T-cell (primary cell): ENCODE measurements at regions not wholly inside any gene's neighbourhood (a gene's known extent, or its start where the extent isn't known, plus 50 kb on each side); places are given as distances from the start of the nearest gene placed in this dataset.

Source experiments
- ATAC-seq, 4 experiments: fragments of 200-7000 bp in 3 of 4; fragments of 150-1000 bp in 1 of 4; cut with Tn5 transposase; replicated peaks in 1 of 4; 1 replicate in 3 of 4; 2 replicates in 1 of 4; pipeline ENCODE4 v1.10.0; 2021; ENCODE audit warnings: moderate library complexity in 3 of 4, mild to moderate bottlenecking in 2 of 4, moderate number of reproducible peaks in 1 of 4
- CTCF ChIA-PET, 2 donors: fragments of 300-600 bp; sonication (Branson Sonifier 250); formaldehyde crosslinking; loops; one replicate each; lab custom pipeline; 2022; ENCODE audit warnings: antibody characterized with exemption in 2 of 2; lab: Charles Lee
- POLR2A ChIA-PET, 2 donors: fragments of 300-600 bp; sonication (Branson Sonifier 250); formaldehyde crosslinking; loops; one replicate each; lab custom pipeline; 2022; ENCODE audit warnings: antibody characterized with exemption in 2 of 2; lab: Charles Lee
- DNase-seq, 35 experiments: peaks; one replicate each; pipeline versions ENCODE4 v3.0.0 to v3.0.0-alpha.2; 2013 to 2023
- H3K27ac ChIP-seq: one replicate; pipeline ENCODE4 v1.5.1; 2013; ENCODE audit warnings: low read length
- H3K27me3 ChIP-seq, 2 experiments: replicated peaks in 1 of 2; 1 replicate in 1 of 2; 2 replicates in 1 of 2; pipeline versions ENCODE4 v1.6.1 to v1.7.0; 2013; ENCODE audit warnings: low read length in 1 of 2, mixed read lengths in 1 of 2; ENCODE audit not compliant: control insufficient read depth in 2 of 2, insufficient read depth in 2 of 2; ENCODE audit errors: extremely low read depth in 1 of 2
- H3K36me3 ChIP-seq, 2 donors: 1 replicate in 1 of 2; 2 replicates in 1 of 2; pipeline versions ENCODE4 v1.6.1 to v1.7.0; 2013; ENCODE audit warnings: low read length in 1 of 2; ENCODE audit not compliant: control insufficient read depth in 2 of 2, insufficient read depth in 1 of 2; ENCODE audit errors: extremely low read depth in 1 of 2
- H3K4me1 ChIP-seq, 2 experiments: 1 replicate in 1 of 2; 2 replicates in 1 of 2; pipeline versions ENCODE4 v1.6.1 to v1.7.0; 2013; ENCODE audit warnings: low read length in 2 of 2, mixed read lengths in 1 of 2; ENCODE audit not compliant: insufficient read depth in 2 of 2, control insufficient read depth in 1 of 2; ENCODE audit errors: extremely low read depth in 1 of 2
- H3K4me3 ChIP-seq, 2 donors: 1 replicate in 1 of 2; 2 replicates in 1 of 2; pipeline versions ENCODE4 v1.5.1 to v1.7.0; 2013; ENCODE audit warnings: mild to moderate bottlenecking in 2 of 2, low read length in 1 of 2, moderate library complexity in 1 of 2; ENCODE audit not compliant: control insufficient read depth in 1 of 2; ENCODE audit errors: extremely low read depth in 1 of 2
- H3K9me3 ChIP-seq: 2 replicates; pipeline ENCODE4 v1.7.0; 2013
- H3K27ac Mint-ChIP-seq, 2 donors: one replicate each; pipeline ENCODE4 v1.8.0; 2020 to 2021; ENCODE audit warnings: mild to moderate bottlenecking in 2 of 2, mixed read lengths in 2 of 2
- H3K27me3 Mint-ChIP-seq, 2 donors: one replicate each; pipeline ENCODE4 v1.8.0; 2021 to 2022; ENCODE audit warnings: mixed read lengths in 2 of 2
- H3K36me3 Mint-ChIP-seq: one replicate; pipeline ENCODE4 v1.8.0; 2021; ENCODE audit warnings: mixed read lengths
- H3K4me1 Mint-ChIP-seq, 3 donors: one replicate each; pipeline ENCODE4 v1.8.0; 2020 to 2022; ENCODE audit warnings: mixed read lengths in 3 of 3, mild to moderate bottlenecking in 1 of 3
- H3K4me3 Mint-ChIP-seq, 3 donors: one replicate each; pipeline ENCODE4 v1.8.0; 2020 to 2022; ENCODE audit warnings: mild to moderate bottlenecking in 3 of 3, mixed read lengths in 3 of 3, moderate library complexity in 3 of 3
- H3K9me3 Mint-ChIP-seq, 3 donors: one replicate each; pipeline ENCODE4 v1.8.0; 2020 to 2022; ENCODE audit warnings: mixed read lengths in 3 of 3
- WGBS: methylation state at CpG from one replicate; pipeline ENCODE4 v1.1.5; 2013; ENCODE audit warnings: missing lambda C conversion rate; ENCODE audit not compliant: insufficient coverage; 5-methylcytosine and 5-hydroxymethylcytosine counted together

DNA sequence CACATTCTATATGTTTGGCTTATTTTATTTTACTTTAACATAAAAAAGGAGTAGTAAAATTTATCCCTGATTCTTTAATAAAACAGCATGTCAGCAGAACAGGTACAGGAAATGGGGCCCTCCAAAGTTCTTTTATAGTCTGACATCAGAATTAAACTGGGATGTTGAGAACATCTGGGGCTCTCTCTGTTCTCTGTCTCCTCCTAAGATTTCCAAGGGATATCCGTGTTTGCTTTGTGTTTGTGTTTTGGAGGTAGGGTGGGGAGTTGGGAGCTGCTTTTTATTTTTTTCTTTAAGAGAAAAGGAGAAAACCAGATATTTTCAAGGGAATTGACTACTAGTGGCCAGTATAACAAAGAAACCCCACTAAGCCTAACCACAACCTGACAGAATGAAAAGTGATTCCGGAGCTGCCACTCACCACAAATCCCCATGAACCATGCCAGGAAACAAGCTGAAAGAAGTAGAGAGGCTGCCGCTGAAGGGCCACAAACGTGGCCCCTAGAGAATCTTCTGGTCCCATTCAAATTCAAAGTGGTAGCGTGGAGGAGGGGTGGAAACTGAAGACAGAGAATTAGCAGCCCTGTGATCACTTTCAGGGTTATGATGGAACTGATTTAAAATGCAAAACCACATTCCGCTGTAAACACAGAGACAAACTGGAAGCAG, 369.6 kb upstream of the ADGRL2 start:
- Mint-ChIP-seq H3K4me3 (no peak overlapping the region), H3K36me3 (no peaks in the 10 kb centered on the region), H3K9me3 (peaks cover 6 to 20% (median 10%) of the 10 kb centered on the region in 3 donors), H3K27ac (no peak overlapping the region), H3K4me1 (no peaks in the 10 kb centered on the region), H3K27me3 (no peaks in the 10 kb centered on the region)
- Histone ChIP-seq H3K27ac (no peak overlapping the region), H3K4me3 (no peak overlapping the region), H3K9me3 (no peaks in the 10 kb centered on the region), H3K27me3 (no peaks in the 10 kb centered on the region), H3K4me1 (no peaks in the 10 kb centered on the region), H3K36me3 (no peaks in the 10 kb centered on the region)
- DNase-seq = no peak
- ATAC-seq = no peak
- ChIA-PET CTCF (no interaction called here), POLR2A (no interaction called here)
- WGBS = 58% methylated on average over 4 of the region's 6 CpGs

DNA sequence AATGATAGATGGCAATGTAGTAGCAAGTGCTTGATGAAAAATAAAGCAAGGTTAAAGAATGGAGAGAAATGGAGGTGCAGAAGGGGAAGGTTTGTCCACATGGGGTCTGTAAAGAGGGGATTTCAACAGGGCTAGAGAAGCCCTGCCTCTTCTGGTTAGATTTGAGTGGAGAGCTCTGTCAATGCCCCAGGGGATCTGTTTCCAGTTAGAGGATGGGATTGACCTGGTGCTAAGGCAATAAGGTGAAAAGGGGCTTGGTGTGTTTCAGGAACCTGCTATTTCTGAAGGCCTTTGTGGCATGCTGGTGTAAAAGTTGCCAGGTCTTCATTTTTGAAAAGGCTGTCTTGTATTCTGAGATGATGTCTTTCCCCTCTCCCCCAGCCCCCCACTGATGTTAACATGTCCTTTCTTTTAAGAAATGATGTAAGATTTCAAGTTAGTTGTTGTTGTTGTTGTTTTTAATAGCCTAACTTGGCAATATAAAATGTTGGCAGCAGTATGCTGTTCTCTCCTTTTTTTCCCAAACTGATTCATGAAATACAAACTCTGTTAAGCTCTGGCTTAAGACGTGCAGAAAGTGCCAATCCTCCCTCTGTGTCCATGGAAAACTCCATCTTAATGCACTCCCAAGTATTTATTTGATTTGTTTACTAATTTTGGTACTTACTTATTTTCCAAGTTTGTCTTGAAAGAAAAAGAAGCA, 370.3 kb upstream of the ADGRL2 start:
- Histone ChIP-seq H3K4me1 (no peaks in the 10 kb centered on the region), H3K27me3 (no peaks in the 10 kb centered on the region), H3K27ac (no peak overlapping the region), H3K9me3 (no peaks in the 10 kb centered on the region), H3K4me3 (no peak overlapping the region), H3K36me3 (no peaks in the 10 kb centered on the region)
- ChIA-PET POLR2A (interaction anchor here in 1 of 2 donors (0.5 kb wide), 1 partner anchor 26 kb away, joined by 4 read pairs; no protein-coding TSS in a partner anchor), CTCF (no interaction called here)
- no peaks in the 10 kb centered on the region for H3K4me1 Mint-ChIP-seq
- no peak overlapping the region for H3K4me3 Mint-ChIP-seq
- no CpG with 5 or more reads among the region's 1 CpG for WGBS
- H3K27ac Mint-ChIP-seq = no peak overlapping the region
- peaks cover 6 to 20% (median 10%) of the 10 kb centered on the region in 3 donors for H3K9me3 Mint-ChIP-seq
- ATAC-seq (no peak), DNase-seq (no peak)
- H3K27me3 Mint-ChIP-seq = no peaks in the 10 kb centered on the region
- no peaks in the 10 kb centered on the region for H3K36me3 Mint-ChIP-seq

- no peak overlapping the region for H3K4me3 Mint-ChIP-seq
These were observed 371.7 kb upstream of the ADGRL2 start for GRCh38 chr1:81428998-81429397.

GRCh38 chr1:81424816-81425215, 375.9 kb upstream of the ADGRL2 start:
- Histone ChIP-seq H3K27me3 (no peaks in the 10 kb centered on the region), H3K27ac (no peak overlapping the region), H3K36me3 (no peaks in the 10 kb centered on the region), H3K4me3 (no peak overlapping the region), H3K4me1 (no peaks in the 10 kb centered on the region), H3K9me3 (no peaks in the 10 kb centered on the region)
- H3K4me3 Mint-ChIP-seq = no peak overlapping the region
- no peak overlapping the region for H3K27ac Mint-ChIP-seq
- no peaks in the 10 kb centered on the region for H3K36me3 Mint-ChIP-seq
- no CpG with 5 or more reads among the region's 2 CpGs for WGBS
- H3K27me3 Mint-ChIP-seq = no peaks in the 10 kb centered on the region
- ATAC-seq (no peak), DNase-seq (no peak)
- POLR2A ChIA-PET = no interaction called here
- H3K9me3 Mint-ChIP-seq = peaks cover 4 to 8% (median 6%) of the 10 kb centered on the region in 3 donors
- CTCF ChIA-PET = no interaction called here
- no peaks in the 10 kb centered on the region for H3K4me1 Mint-ChIP-seq

More at GRCh38 chr1:81428998-81429397, 371.7 kb upstream of the ADGRL2 start:
- H3K4me1 Mint-ChIP-seq = no peaks in the 10 kb centered on the region
- ATAC-seq = no peak
- H3K36me3 ChIP-seq = no peaks in the 10 kb centered on the region
- peaks cover 2 to 20% (median 10%) of the 10 kb centered on the region in 3 donors for H3K9me3 Mint-ChIP-seq
- H3K27ac ChIP-seq = no peak overlapping the region
- no peak overlapping the region for H3K4me3 ChIP-seq
- CTCF ChIA-PET = no interaction called here
- no peak overlapping the region for H3K27ac Mint-ChIP-seq
- H3K9me3 ChIP-seq = no peaks in the 10 kb centered on the region
- no peaks in the 10 kb centered on the region for H3K27me3 ChIP-seq
- no CpG with 5 or more reads among the region's 1 CpG for WGBS
- H3K36me3 Mint-ChIP-seq = no peaks in the 10 kb centered on the region
- no peaks in the 10 kb centered on the region for H3K4me1 ChIP-seq
- POLR2A ChIA-PET = no interaction called here
- no peaks in the 10 kb centered on the region for H3K27me3 Mint-ChIP-seq
- no peak for DNase-seq

DNA sequence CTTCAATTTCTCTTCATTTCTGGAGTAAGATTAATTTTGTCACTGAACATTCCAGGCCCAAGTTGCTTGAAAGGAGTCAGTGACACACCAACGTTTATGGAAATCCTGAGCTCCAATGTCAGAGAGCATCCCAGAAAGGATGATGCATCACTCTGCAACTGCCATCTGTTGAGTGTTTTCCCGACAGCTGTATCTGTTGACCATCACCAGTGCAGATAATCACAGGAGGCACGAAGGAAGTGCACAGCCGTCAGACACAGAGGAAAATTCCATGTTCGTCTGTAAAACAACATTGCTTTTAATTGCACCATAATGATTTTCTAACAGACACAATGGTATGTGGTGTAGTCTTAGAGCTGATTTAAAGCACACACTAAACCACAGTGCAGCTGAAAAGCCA, 376.7 kb upstream of the ADGRL2 start:
- H3K27ac Mint-ChIP-seq = no peak overlapping the region
- H3K27me3 Mint-ChIP-seq = no peaks in the 10 kb centered on the region
- no peak overlapping the region for H3K4me3 Mint-ChIP-seq
- 81% methylated on average over 2 of the region's 5 CpGs for WGBS
- H3K27me3 ChIP-seq = no peaks in the 10 kb centered on the region
- POLR2A ChIA-PET = no interaction called here
- no peak overlapping the region for H3K27ac ChIP-seq
- H3K4me1 ChIP-seq = no peaks in the 10 kb centered on the region
- DNase-seq (no peak), ATAC-seq (no peak)
- no peaks in the 10 kb centered on the region for H3K36me3 ChIP-seq
- CTCF ChIA-PET = no interaction called here
- H3K4me1 Mint-ChIP-seq = no peaks in the 10 kb centered on the region
- peaks cover 0 to 7% (median 6%) of the 10 kb centered on the region in 3 donors for H3K9me3 Mint-ChIP-seq
- H3K4me3 ChIP-seq = no peak overlapping the region
- H3K36me3 Mint-ChIP-seq = no peaks in the 10 kb centered on the region
- H3K9me3 ChIP-seq = no peaks in the 10 kb centered on the region

DNA sequence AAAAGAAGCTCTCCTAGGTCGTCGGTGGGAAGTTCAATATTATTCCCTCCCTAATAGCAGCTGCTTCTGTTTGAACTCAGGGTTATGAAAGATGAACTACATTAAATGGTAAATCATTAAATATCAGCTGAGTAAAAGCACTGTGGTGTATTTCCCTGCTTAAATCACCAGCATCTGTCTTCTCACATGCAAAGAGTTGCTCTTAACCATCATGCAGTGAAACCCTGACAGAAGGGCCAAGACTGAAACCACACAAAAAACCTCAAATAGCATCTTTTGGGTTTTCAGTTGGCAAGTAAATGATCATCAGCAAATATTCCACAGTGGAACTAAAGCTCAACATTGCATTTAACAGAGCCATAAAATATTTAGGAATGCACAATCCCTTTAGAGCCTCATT, 380.0 kb upstream of the ADGRL2 start:
- ATAC-seq = no peak
- Mint-ChIP-seq H3K4me3 (no peak overlapping the region), H3K27ac (no peak overlapping the region), H3K27me3 (no peaks in the 10 kb centered on the region), H3K36me3 (no peaks in the 10 kb centered on the region), H3K4me1 (no peaks in the 10 kb centered on the region), H3K9me3 (peaks cover 0 to 4% (median 0%) of the 10 kb centered on the region in 3 donors)
- H3K4me3 ChIP-seq = no peak overlapping the region
- no CpG with 5 or more reads among the region's 2 CpGs for WGBS
- no peak for DNase-seq
- ChIA-PET CTCF (no interaction called here), POLR2A (no interaction called here)
- no peaks in the 10 kb centered on the region for H3K36me3 ChIP-seq
- H3K27me3 ChIP-seq = no peaks in the 10 kb centered on the region
- H3K4me1 ChIP-seq = no peaks in the 10 kb centered on the region
- no peak overlapping the region for H3K27ac ChIP-seq
- no peaks in the 10 kb centered on the region for H3K9me3 ChIP-seq
